Tongue (tissue), 1 donor: ENCODE measurements at regions not wholly inside any gene's neighbourhood (a gene's known extent, or its start where the extent isn't known, plus 50 kb on each side); places are given as distances from the start of the nearest gene placed in this dataset.
"Not testable (repeated sequence)": the region's sequence is repeated elsewhere in the genome, so short reads cannot be mapped to it uniquely, and the experiment has no call there.

Experiments
- DNase-seq: peaks from one replicate; pipeline ENCODE4 v3.0.0-alpha.2; 2015

DNA sequence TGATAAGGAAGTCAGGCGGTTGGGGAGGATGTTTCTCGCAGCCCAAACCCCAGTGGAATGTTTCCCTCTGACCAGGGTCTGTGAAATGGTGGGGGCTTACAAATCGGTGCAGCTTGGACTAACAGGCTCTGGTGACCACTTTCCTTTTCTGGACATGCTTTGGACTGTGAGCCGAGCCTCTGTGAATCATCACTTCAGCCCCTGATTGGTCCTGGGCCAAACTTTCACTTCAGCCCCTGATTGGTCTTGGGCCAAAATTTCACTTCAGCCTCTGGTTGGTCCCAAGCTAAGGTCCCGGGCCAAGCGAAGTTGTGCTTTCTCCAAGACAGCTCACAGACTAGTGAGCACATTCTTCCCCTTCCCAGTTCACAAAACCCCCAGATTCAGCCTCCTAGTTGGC is 223.7 kb upstream of the ANKRD20A1 start:
- not testable (repeated sequence) for DNase-seq

DNA sequence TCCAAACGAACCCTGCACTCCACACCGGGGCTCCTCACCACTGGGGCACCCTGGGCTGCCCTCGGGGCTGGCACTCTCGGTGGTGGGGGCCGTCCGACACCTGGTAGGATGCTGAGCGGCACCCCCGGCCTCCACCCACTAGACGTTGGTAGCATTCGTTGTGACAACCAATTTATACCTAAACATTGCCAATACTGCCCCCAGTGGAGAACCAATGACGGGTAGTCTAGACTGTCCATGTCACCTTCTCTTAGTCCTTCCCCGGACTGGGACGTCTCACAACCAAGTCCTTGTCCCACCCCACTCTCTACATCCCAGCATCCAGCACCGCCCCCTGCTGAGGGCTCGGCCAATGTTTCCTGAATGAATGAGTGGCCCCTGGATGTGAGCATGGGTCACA is 246.8 kb upstream of the ANKRD20A1 start:
- not testable (repeated sequence) for DNase-seq

DNA sequence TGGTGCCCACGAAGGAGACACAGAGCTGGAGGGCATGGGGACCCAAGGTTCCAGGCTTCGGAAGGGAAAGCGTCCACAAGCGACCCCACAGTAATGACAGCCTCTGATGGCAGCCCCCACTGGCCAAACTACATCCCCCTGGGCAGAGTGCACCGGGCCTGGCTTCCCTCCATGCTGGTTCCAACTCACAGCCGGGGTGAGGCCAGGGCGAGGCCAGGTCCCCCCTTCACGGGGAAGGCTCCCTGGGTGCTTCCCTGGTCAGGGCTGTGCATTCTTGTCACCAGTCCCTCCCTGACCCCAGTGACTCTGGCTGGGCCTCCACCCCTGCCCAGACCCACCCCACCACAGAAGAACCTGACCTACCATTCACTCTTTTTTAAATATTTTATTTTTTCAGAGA is 248.9 kb upstream of the ANKRD20A1 start:
- DNase-seq = not testable (repeated sequence)

GRCh38 chr9:67609435-67609834 is 249.3 kb upstream of the ANKRD20A1 start:
- DNase-seq = not testable (repeated sequence)

DNA sequence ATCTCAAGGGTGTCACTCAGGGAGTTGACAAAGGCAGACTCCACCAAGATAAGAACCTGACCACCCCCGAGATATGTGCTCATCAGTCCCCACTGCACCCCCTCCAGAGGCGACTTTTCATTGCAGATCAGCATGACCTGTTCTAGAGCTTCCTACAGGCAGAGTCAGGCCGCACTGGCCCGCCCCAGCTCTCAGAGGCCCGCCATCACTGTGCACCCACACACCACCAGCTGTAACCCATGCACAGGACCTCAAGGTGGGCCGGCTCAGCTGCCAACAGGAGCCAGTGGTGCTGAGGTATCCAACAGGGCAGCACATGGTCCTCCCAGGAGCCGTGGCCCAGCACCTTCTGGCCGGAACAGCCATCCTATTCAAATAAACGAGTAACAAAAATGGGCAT is 253.6 kb upstream of the ANKRD20A1 start:
- not testable (repeated sequence) for DNase-seq

- DNase-seq = not testable (repeated sequence)
Measured at GRCh38 chr9:67603609-67604008, 255.1 kb upstream of the ANKRD20A1 start.

GRCh38 chr9:67592424-67592823 is 266.3 kb upstream of the ANKRD20A1 start:
- not testable (repeated sequence) for DNase-seq

DNA sequence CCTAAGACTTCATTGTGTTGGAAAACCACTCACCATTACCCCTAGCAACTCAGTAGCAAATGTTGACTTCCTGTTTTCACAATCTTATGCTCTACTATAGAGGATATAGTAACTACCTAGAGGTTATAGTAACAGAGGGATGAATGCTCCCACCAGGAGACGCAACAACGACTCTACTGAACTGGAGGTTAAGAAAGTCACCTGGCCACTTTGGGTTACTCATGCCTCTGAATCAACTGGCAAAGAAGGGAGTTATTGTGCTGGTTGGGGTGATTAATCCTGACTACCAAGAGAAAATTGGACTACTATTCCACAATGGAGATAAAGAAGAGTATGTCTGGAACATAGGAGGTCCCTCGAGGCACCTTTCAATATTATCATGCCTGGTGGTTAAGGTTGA is 302.9 kb upstream of the ANKRD20A1 start:
- DNase-seq = not testable (repeated sequence)

- DNase-seq = not testable (repeated sequence)
Measured at GRCh38 chr9:67550044-67550443, 308.7 kb upstream of the ANKRD20A1 start.

- DNase-seq = not testable (repeated sequence)
Measured at GRCh38 chr9:67529834-67530233, 328.9 kb upstream of the ANKRD20A1 start.

DNA sequence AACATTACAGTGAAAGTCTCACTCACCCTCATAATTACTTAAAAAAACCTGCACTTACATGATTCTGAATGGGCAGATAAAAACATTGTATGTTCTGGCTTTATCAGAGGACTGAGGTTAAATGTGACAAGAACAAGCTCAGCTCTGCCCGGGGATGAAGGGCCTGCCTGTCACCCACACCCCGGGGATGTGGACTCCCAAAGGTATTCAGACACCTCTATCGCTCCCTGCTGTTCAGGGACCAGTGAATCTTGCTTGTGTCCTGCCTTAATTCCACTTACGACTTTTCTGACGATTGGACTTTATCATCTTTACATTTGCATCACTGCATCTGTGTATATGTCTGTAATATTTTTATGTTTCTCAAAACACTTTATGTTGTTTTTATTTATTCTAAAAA is 341.8 kb upstream of the ANKRD20A1 start:
- DNase-seq = not testable (repeated sequence)

- DNase-seq = not testable (repeated sequence)
Measured at GRCh38 chr9:67514587-67514986, 344.1 kb upstream of the ANKRD20A1 start.

GRCh38 chr9:67503728-67504369 is 354.9 kb upstream of the ANKRD20A1 start:
- not testable (repeated sequence) for DNase-seq

- DNase-seq = not testable (repeated sequence)
Measured at GRCh38 chr9:67492028-67492427, 366.7 kb upstream of the ANKRD20A1 start.

- DNase-seq = not testable (repeated sequence)
Measured at GRCh38 chr9:67477465-67477864, 381.3 kb upstream of the ANKRD20A1 start.

DNA sequence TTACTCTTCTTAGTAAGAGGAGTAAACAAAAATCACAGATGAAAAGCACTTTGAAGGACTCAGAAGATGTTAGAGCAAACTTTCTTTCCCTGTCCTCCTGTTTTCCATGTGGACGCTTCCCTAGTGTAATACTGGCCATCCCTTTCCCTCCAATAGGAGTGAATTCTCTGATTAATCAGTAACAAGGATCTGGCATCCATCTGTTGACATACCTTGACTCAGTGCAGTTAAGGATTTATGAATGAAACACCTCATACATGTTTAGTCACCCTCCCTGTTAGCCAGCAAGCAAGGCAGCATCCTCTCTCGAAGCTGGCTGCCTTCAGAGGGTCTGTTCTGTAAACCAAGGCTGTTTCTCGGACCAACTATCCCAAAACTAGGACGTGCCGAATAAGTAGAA is 388.0 kb upstream of the ANKRD20A1 start:
- not testable (repeated sequence) for DNase-seq

- DNase-seq = not testable (repeated sequence)
Measured at GRCh38 chr9:67468326-67468725, 390.4 kb upstream of the ANKRD20A1 start.

- DNase-seq = not testable (repeated sequence)
Measured at GRCh38 chr9:67461796-67462757, 396.7 kb upstream of the ANKRD20A1 start.

- not testable (repeated sequence) for DNase-seq
Measured at GRCh38 chr9:67452941-67453340, 405.8 kb upstream of the ANKRD20A1 start.

GRCh38 chr9:67442313-67442712 is 416.4 kb upstream of the ANKRD20A1 start:
- DNase-seq = not testable (repeated sequence)

- DNase-seq = not testable (repeated sequence)
Measured at GRCh38 chr9:67437011-67437410, 421.7 kb upstream of the ANKRD20A1 start.

DNA sequence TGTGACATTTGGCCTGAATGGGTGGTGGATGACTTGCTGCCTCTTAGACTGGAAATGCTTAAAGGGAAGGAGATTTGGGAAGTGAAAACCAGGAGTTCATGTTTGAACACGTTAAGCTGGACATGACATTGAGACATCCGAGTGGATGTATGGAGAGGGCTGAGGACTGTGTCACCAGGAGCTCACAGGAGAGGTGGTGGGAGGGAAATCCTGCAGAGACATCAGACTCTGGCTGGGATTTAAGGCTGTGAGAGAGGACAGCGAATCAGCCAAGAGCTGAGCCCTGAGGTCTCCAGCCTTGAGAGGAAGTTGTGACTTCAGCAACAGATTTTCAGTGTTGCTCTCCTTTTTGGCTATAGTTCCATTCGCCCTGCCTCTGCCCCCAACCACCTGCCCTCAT is 432.5 kb upstream of the SPATA31A3 start:
- DNase-seq = not testable (repeated sequence)
